ENCODE measurements at regions not wholly inside any gene's neighbourhood (a gene's known extent, or its start where the extent isn't known, plus 50 kb on each side); places are given as distances from the start of the nearest gene placed in this dataset.

DNA sequence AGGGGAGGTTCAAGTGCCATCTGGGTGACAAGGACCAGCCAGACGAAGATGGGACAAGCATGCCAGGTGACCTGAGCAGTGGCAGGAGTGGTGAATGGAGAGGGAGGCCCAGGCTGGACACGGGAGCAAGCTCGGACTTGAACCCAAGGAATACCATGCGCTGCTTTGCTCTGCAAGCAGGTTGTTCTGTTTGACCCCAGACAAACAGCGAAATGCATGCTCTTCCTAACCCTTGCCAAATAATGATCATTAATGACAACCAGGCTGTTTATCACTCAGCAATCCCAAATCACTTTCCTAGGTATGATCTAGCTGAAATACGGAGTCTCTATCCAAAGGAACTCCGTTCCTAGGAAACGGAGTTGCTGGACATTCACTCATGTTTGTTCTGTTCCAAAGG is 77.4 kb downstream of the PTPDC1 start:
- CTCF ChIA-PET: no interaction called here
- no peaks in the 10 kb centered on the region for H3K9me3 ChIP-seq (ENCODE audit: control insufficient read depth, insufficient read depth, low read depth, low read length)
- ATAC-seq (no peak), DNase-seq (ENCODE audit: low read depth, low spot score) (no peak)
- in situ Hi-C loops (cut with HindIII; ENCODE audit: low pct_unique_long_range_greater_than_20kb, low sequenced_read_pairs): no loop called here
- no peak overlapping the region for H3K27ac ChIP-seq (ENCODE audit: low read length)
- H3K36me3 ChIP-seq (ENCODE audit: control insufficient read depth, insufficient read depth, low read length): no peaks in the 10 kb centered on the region
- no peak overlapping the region for H3K4me3 ChIP-seq (ENCODE audit: low read depth in 2 of 2, low read length in 2 of 2)
- H3K27me3 ChIP-seq (ENCODE audit: control insufficient read depth, insufficient read depth, low read length): no peaks in the 10 kb centered on the region
- no peak for TF ChIP-seq POLR2AphosphoS5 (IDR thresholded peaks at IDR 0.05; ENCODE audit: low read depth, low read length)
- TF ChIP-seq TCF7L2 (IDR thresholded peaks at IDR 0.05; ENCODE audit: low read depth, low read length): no peak
- no peak for TF ChIP-seq SIN3A (IDR thresholded peaks at IDR 0.05; ENCODE audit: borderline replicate concordance, insufficient read depth, low read depth, low read length)
- TF ChIP-seq, protein P1, sequence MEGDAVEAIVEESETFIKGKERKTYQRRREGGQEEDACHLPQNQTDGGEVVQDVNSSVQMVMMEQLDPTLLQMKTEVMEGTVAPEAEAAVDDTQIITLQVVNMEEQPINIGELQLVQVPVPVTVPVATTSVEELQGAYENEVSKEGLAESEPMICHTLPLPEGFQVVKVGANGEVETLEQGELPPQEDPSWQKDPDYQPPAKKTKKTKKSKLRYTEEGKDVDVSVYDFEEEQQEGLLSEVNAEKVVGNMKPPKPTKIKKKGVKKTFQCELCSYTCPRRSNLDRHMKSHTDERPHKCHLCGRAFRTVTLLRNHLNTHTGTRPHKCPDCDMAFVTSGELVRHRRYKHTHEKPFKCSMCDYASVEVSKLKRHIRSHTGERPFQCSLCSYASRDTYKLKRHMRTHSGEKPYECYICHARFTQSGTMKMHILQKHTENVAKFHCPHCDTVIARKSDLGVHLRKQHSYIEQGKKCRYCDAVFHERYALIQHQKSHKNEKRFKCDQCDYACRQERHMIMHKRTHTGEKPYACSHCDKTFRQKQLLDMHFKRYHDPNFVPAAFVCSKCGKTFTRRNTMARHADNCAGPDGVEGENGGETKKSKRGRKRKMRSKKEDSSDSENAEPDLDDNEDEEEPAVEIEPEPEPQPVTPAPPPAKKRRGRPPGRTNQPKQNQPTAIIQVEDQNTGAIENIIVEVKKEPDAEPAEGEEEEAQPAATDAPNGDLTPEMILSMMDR (IDR thresholded peaks at IDR 0.05): no peak
- TF ChIP-seq, protein P2, sequence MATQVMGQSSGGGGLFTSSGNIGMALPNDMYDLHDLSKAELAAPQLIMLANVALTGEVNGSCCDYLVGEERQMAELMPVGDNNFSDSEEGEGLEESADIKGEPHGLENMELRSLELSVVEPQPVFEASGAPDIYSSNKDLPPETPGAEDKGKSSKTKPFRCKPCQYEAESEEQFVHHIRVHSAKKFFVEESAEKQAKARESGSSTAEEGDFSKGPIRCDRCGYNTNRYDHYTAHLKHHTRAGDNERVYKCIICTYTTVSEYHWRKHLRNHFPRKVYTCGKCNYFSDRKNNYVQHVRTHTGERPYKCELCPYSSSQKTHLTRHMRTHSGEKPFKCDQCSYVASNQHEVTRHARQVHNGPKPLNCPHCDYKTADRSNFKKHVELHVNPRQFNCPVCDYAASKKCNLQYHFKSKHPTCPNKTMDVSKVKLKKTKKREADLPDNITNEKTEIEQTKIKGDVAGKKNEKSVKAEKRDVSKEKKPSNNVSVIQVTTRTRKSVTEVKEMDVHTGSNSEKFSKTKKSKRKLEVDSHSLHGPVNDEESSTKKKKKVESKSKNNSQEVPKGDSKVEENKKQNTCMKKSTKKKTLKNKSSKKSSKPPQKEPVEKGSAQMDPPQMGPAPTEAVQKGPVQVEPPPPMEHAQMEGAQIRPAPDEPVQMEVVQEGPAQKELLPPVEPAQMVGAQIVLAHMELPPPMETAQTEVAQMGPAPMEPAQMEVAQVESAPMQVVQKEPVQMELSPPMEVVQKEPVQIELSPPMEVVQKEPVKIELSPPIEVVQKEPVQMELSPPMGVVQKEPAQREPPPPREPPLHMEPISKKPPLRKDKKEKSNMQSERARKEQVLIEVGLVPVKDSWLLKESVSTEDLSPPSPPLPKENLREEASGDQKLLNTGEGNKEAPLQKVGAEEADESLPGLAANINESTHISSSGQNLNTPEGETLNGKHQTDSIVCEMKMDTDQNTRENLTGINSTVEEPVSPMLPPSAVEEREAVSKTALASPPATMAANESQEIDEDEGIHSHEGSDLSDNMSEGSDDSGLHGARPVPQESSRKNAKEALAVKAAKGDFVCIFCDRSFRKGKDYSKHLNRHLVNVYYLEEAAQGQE (IDR thresholded peaks at IDR 0.05; ENCODE audit: insufficient read depth in 1 of 2, low read depth in 2 of 2, low read length in 1 of 2): no peak
- BruUV-seq (replicated peaks): no TSS peak
- POLR2A ChIA-PET: no interaction called here
- H3K4me1 ChIP-seq (ENCODE audit: control insufficient read depth, insufficient read depth, low read length): peaks cover 19% of the 10 kb centered on the region
- intact Hi-C loops (cut with micrococcal nuclease; ENCODE audit: unreplicated experiment): loop anchor here (10.0 kb wide), 1 partner anchor 97 kb away; no protein-coding TSS in a partner anchor

DNA sequence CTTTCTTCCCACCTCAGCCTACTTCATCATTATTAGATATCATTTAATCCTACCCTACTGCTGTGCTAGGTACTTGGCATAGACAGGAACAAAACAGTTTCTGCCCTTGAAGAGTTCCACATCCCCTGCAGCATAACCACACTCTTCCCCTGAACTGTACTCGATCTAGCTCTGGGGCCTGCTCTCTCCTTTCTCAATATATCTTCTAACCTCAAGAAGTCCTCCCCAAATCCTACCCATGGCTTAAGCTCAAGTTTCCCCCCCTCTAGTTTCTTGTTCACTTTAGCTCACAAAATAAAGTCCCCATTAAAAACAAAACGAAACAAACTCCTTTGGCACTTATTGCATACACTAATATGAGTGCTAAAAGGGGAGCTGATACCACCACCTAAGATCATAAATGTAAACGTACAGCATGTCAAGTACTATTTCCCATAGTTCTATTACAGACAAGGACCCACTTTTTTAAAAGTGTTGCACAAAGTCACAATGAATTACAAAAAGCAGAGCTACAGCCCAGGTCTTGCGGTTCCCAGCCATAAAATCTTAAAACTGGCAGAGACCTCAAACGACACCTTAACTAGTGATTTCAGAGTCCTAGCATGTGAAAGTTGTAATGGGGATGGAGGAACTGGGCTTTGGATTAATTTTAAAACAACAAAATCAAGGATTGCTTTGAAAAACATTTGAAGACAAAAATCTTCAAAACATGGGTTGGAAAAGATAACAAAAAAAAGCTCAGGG is 80.7 kb downstream of the PTPDC1 start:
- TF ChIP-seq POLR2AphosphoS5 (IDR thresholded peaks at IDR 0.05; ENCODE audit: low read depth, low read length): no peak
- no peak for TF ChIP-seq TCF7L2 (IDR thresholded peaks at IDR 0.05; ENCODE audit: low read depth, low read length)
- TF ChIP-seq SIN3A (IDR thresholded peaks at IDR 0.05; ENCODE audit: borderline replicate concordance, insufficient read depth, low read depth, low read length): no peak
- TF ChIP-seq, protein P2 (IDR thresholded peaks at IDR 0.05; ENCODE audit: insufficient read depth in 1 of 2, low read depth in 2 of 2, low read length in 1 of 2): no peak
- TF ChIP-seq, protein P1 (IDR thresholded peaks at IDR 0.05): no peak
- DNase-seq (ENCODE audit: low read depth, low spot score): no peak
- ATAC-seq: no peak
- intact Hi-C loops (cut with micrococcal nuclease; ENCODE audit: unreplicated experiment): loop anchor here (10.0 kb wide), 1 partner anchor 100 kb away; no protein-coding TSS in a partner anchor
- ChIA-PET CTCF (interaction anchor here (0.7 kb wide), 1 partner anchor 337 kb away, joined by 7 read pairs; no protein-coding TSS in a partner anchor), POLR2A (interaction anchor here (0.6 kb wide), 1 partner anchor 475 kb away, joined by 3 read pairs; no protein-coding TSS in a partner anchor)
- in situ Hi-C loops (cut with HindIII; ENCODE audit: low pct_unique_long_range_greater_than_20kb, low sequenced_read_pairs): no loop called here
- Histone ChIP-seq H3K4me3 (ENCODE audit: low read depth in 2 of 2, low read length in 2 of 2) (peak overlapping the region; percentile 68 to 92), H3K36me3 (ENCODE audit: control insufficient read depth, insufficient read depth, low read length) (peaks cover 11% of the 10 kb centered on the region), H3K4me1 (ENCODE audit: control insufficient read depth, insufficient read depth, low read length) (peaks cover 14% of the 10 kb centered on the region), H3K27me3 (ENCODE audit: control insufficient read depth, insufficient read depth, low read length) (no peaks in the 10 kb centered on the region), H3K9me3 (ENCODE audit: control insufficient read depth, insufficient read depth, low read depth, low read length) (no peaks in the 10 kb centered on the region), H3K27ac (ENCODE audit: low read length) (peak overlapping the region; percentile 88)
- TSS peak; percentile 89 for BruUV-seq (replicated peaks)
